ENCODE measurements at regions not wholly inside any gene's neighbourhood (a gene's known extent, or its start where the extent isn't known, plus 50 kb on each side); places are given as distances from the start of the nearest gene placed in this dataset.
A peak's percentile ranks its signal among the peaks of the same experiment; 100 is the strongest.

DNA sequence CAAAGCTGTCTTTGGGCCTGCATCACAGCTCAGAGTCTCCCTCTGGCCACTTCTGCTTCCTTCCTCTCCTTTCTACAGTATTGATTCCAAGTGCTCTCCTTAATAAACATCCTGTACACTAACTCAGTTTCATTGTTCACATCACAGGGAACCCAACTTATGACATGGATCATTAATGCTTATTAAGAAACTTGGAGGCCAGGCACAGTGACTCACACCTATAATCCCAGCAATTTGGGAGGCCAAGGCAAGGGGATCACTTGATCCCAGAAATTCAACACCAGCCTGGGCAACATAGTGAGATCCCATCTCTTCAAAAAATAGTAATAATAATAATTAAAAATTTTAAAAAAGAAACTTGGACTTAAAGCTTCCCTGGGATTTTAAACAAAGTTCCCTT is 89.2 kb upstream of the EFHC2 start:
- ATAC-seq (no peak), DNase-seq (peak in 1 of 2 donors; percentile 15)
- H3K4me3 ChIP-seq = no peak overlapping the region
- in situ Hi-C loops (cut with MboI; ENCODE audit: low sequenced_read_pairs in 4 of 4) = no loop called here
- intact Hi-C loops (cut with DNase I; ENCODE audit: low total_unique reads) = no loop called here
- H3K9me3 ChIP-seq = no peaks in the 10 kb centered on the region
- H3K27me3 ChIP-seq = peaks cover 0 to 3% (median 0%) of the 10 kb centered on the region in 3 donors
- TF ChIP-seq, protein P1, sequence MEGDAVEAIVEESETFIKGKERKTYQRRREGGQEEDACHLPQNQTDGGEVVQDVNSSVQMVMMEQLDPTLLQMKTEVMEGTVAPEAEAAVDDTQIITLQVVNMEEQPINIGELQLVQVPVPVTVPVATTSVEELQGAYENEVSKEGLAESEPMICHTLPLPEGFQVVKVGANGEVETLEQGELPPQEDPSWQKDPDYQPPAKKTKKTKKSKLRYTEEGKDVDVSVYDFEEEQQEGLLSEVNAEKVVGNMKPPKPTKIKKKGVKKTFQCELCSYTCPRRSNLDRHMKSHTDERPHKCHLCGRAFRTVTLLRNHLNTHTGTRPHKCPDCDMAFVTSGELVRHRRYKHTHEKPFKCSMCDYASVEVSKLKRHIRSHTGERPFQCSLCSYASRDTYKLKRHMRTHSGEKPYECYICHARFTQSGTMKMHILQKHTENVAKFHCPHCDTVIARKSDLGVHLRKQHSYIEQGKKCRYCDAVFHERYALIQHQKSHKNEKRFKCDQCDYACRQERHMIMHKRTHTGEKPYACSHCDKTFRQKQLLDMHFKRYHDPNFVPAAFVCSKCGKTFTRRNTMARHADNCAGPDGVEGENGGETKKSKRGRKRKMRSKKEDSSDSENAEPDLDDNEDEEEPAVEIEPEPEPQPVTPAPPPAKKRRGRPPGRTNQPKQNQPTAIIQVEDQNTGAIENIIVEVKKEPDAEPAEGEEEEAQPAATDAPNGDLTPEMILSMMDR (IDR thresholded peaks at IDR 0.05 in 4 of 5, conservative IDR thresholded peaks at IDR 0.05 in 1 of 5) = no peak
- no peak for TF ChIP-seq POLR2A (IDR thresholded peaks at IDR 0.05)
- no peaks in the 10 kb centered on the region for H3K36me3 ChIP-seq
- H3K4me1 ChIP-seq = no peaks in the 10 kb centered on the region
- H3K27ac ChIP-seq = no peak overlapping the region

DNA sequence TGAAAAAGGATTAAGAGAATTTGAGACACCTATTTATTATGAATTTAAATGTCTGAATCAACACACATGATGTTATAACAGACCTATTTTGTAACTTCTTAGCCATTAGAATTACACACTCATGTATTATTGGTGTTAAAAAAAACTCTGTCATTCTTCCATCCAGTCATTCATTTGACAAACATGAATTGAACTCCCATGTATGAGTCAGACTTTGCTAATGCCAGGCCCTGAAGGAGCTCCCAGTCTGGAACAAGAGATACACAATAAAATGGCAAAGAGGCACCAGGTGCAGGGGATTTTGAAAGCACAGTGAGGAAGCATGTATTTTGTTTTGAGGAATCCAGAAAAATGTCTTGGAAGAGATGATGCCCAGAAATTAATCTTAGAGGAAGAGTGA is 87.7 kb upstream of the EFHC2 start:
- intact Hi-C loops (cut with DNase I; ENCODE audit: low total_unique reads) (no loop called here), in situ Hi-C loops (cut with MboI; ENCODE audit: low sequenced_read_pairs in 4 of 4) (no loop called here)

DNA sequence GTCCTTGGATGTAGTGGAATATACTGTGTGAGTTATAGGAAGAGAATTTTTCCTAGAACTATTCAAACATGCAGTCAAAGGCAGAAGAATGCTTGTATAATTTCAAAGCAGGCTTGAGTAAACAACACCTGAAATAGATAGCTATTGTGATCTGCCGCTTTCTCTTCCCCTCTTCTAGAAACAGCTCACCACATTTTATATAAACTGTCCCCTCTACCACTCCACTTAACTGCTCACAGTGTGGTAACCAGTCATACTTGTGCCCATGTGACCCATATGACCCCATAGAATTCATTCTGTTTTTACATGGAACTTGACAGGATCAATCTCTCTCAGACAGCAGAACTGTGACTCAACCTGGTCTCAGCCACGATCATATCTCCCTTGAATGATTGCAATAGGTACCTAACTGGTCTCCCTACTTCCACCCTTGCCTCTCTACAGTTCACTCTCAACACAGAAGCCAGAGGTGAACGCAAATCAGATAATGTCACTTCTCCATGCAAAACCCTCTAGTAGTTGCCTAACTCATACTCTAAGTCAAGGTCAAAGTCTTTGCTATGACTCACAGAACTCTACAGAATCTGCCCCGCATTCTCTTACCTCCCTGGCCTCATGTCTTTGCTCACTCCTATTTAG is 85.6 kb upstream of the EFHC2 start:
- Histone ChIP-seq H3K4me1 (no peaks in the 10 kb centered on the region), H3K27me3 (peaks cover 0 to 3% (median 0%) of the 10 kb centered on the region in 3 donors), H3K27ac (no peak overlapping the region), H3K36me3 (no peaks in the 10 kb centered on the region), H3K4me3 (no peak overlapping the region), H3K9me3 (no peaks in the 10 kb centered on the region)
- ATAC-seq (no peak), DNase-seq (no peak)
- intact Hi-C loops (cut with DNase I; ENCODE audit: low total_unique reads) = no loop called here
- TF ChIP-seq, protein P1 (IDR thresholded peaks at IDR 0.05 in 4 of 5, conservative IDR thresholded peaks at IDR 0.05 in 1 of 5) = no peak
- TF ChIP-seq POLR2A (IDR thresholded peaks at IDR 0.05) = no peak
- in situ Hi-C loops (cut with MboI; ENCODE audit: low sequenced_read_pairs in 4 of 4) = no loop called here

More for the DNA sequence above, 87.7 kb upstream of the EFHC2 start:
- no peaks in the 10 kb centered on the region for H3K4me1 ChIP-seq
- peaks cover 0 to 3% (median 0%) of the 10 kb centered on the region in 3 donors for H3K27me3 ChIP-seq
- H3K4me3 ChIP-seq = no peak overlapping the region
- DNase-seq (no peak), ATAC-seq (no peak)
- no peaks in the 10 kb centered on the region for H3K36me3 ChIP-seq
- no peak overlapping the region for H3K27ac ChIP-seq
- H3K9me3 ChIP-seq = no peaks in the 10 kb centered on the region
- TF ChIP-seq, protein P1 (IDR thresholded peaks at IDR 0.05 in 4 of 5, conservative IDR thresholded peaks at IDR 0.05 in 1 of 5) = no peak
- TF ChIP-seq POLR2A (IDR thresholded peaks at IDR 0.05) = no peak

DNA sequence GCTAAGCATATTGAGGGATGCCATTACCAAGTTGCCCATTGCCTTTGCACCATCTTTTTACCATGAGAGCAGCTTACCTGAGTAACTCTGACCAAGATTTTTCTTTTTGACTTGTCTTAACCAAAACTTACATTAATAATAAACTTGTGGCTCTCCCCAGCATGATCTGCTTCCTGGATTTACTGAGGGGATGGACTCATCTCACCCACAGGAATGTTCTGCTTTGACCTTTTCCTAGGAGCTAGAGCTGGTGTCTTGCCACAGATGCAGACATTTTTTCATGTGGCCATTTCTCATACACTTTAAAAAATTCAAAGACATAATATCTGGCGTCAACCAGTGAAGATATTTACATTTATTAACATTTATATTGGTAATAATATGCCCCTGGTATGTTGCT is 79.2 kb upstream of the EFHC2 start:
- Histone ChIP-seq H3K4me3 (no peak overlapping the region), H3K27ac (no peak overlapping the region), H3K36me3 (no peaks in the 10 kb centered on the region), H3K9me3 (no peaks in the 10 kb centered on the region), H3K4me1 (no peaks in the 10 kb centered on the region), H3K27me3 (no peaks in the 10 kb centered on the region)
- intact Hi-C loops (cut with DNase I; ENCODE audit: low total_unique reads) (no loop called here), in situ Hi-C loops (cut with MboI; ENCODE audit: low sequenced_read_pairs in 4 of 4) (no loop called here)
- DNase-seq = no peak
- no peak for ATAC-seq
- no peak for TF ChIP-seq POLR2A (IDR thresholded peaks at IDR 0.05)

DNA sequence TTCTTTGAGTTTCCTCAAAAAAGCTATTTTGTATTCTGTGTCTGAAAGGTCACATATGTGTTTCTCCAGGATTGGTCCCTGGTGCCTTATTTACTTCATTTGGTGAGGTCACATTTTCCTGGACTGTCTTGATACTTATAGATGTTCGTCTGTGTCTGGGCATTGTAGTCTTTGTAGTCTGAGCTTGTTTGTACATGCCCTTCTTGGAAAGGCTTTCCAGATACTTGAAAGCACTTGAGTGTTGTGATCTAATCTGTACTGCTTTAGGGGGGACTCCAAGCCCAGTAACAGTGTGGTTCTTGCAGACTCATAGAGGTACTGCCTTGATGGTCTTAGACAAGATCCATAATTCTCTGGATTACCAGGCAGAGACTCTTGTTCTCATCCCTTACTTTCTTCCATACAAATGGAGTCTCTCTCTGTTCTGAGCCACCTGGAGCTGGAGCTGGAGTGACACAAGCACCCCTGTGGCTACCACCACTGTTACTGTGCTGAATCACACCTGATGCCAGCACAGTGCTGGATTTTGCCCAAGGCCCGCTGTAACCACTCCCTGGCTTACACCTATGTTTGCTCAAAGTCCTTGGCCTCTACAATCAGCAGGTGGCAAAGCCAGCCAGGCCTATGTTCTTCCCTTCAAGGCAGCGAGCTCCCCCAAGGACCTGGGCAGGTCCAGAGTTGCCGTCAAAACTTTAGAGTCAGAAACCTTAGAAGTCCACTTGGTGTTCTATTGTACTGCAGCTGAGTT is 72.3 kb upstream of the EFHC2 start:
- H3K27me3 ChIP-seq = no peaks in the 10 kb centered on the region
- no peak overlapping the region for H3K4me3 ChIP-seq
- TF ChIP-seq, protein P1 (IDR thresholded peaks at IDR 0.05 in 4 of 5, conservative IDR thresholded peaks at IDR 0.05 in 1 of 5) = no peak
- no peak for TF ChIP-seq POLR2A (IDR thresholded peaks at IDR 0.05)
- no peak for DNase-seq
- no peaks in the 10 kb centered on the region for H3K4me1 ChIP-seq
- H3K36me3 ChIP-seq = no peaks in the 10 kb centered on the region
- in situ Hi-C loops (cut with MboI; ENCODE audit: low sequenced_read_pairs in 4 of 4) (no loop called here), intact Hi-C loops (cut with DNase I; ENCODE audit: low total_unique reads) (no loop called here)
- no peak for ATAC-seq
- no peak overlapping the region for H3K27ac ChIP-seq
- no peaks in the 10 kb centered on the region for H3K9me3 ChIP-seq
